Ureter (tissue), 1 donor: ENCODE measurements at regions not wholly inside any gene's neighbourhood (a gene's known extent, or its start where the extent isn't known, plus 50 kb on each side); places are given as distances from the start of the nearest gene placed in this dataset.

ENCODE experiments used
- DNase-seq: peaks from one replicate; pipeline ENCODE4 v3.0.0-alpha.2; 2020; ENCODE audit warnings: low spot score
- donor health status: DM: yes; HTN: yes; CAD: no.

GRCh38 chr2:120828829-120829632 lies 93.4 kb downstream of the GLI2 start:
- DNase-seq = no peak

GRCh38 chr2:120829633-120830025 lies 94.0 kb downstream of the GLI2 start:
- no peak for DNase-seq

DNA sequence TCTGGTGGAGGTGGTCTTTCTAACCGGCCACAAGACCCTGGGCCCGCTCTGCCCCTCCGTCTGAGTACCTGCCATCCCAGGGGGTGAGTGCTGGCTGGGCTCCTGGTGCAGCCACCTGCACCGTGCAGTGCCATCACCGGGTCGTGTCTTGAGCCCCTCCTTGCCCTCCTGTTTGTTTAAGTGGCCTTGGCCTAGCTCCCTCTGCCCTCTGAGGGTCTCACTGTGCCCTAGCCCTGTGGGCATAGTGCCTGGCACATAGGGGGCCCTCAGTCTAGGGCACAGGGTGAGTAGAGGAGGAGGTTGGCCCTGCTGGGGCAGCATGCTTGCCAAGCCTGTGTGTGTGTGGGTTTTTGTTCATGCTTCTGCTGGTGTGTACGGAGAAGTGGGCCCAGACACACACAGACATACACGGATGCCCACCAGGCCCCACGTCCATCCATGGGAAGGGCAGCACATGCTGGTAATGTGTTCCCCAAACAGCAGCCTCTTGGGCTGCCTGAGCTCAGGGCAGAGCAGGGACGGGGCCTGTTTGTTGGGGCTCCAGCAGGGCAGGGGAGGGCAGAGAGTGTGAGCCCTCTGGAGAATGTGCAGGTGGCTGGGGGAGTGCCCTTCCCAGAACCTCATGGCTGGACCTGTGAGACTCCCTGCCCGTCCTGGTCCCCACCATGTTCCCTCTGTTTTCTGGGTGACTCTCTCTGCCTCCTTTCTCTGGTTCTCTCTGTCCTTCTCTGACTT lies 94.6 kb downstream of the GLI2 start:
- DNase-seq = no peak

GRCh38 chr2:120831086-120831485 lies 95.4 kb downstream of the GLI2 start:
- no peak for DNase-seq

GRCh38 chr2:120831891-120832290 lies 96.2 kb downstream of the GLI2 start:
- DNase-seq = no peak

GRCh38 chr2:120832296-120833070 lies 96.8 kb downstream of the GLI2 start:
- no peak for DNase-seq

DNA sequence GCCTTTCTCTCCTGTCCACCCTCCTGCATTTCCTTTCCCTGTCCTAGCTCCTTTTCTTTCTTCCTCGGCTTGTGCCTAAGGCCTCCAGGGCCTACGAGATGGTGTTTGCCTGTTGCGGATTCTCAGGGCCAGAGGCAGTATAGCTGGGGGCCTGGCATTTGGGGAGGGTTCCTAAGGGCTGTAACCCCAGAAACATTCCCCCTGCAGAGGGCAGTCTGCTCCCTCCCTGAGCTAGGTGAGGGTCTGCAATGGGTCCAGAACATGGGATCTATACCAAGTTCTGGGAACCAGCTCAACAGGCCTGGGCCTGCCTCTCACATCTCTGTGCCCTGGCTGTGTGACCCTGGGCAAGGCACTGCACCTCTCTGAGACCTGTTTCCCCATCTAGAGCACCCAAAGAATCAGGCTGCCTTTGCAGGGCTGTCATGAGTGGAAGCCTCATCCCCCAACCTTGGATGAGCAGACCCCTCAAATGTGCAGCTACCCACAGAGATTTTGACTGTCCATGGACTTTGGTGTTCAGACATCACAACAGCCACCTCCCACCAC lies 97.5 kb downstream of the GLI2 start:
- no peak for DNase-seq

GRCh38 chr2:120834206-120834605 lies 98.5 kb downstream of the GLI2 start:
- DNase-seq = no peak

- no peak for DNase-seq
These were observed 100.6 kb downstream of the GLI2 start for GRCh38 chr2:120836281-120836680.

- DNase-seq = no peak
These were observed 105.3 kb downstream of the GLI2 start for GRCh38 chr2:120840795-120841487.

DNA sequence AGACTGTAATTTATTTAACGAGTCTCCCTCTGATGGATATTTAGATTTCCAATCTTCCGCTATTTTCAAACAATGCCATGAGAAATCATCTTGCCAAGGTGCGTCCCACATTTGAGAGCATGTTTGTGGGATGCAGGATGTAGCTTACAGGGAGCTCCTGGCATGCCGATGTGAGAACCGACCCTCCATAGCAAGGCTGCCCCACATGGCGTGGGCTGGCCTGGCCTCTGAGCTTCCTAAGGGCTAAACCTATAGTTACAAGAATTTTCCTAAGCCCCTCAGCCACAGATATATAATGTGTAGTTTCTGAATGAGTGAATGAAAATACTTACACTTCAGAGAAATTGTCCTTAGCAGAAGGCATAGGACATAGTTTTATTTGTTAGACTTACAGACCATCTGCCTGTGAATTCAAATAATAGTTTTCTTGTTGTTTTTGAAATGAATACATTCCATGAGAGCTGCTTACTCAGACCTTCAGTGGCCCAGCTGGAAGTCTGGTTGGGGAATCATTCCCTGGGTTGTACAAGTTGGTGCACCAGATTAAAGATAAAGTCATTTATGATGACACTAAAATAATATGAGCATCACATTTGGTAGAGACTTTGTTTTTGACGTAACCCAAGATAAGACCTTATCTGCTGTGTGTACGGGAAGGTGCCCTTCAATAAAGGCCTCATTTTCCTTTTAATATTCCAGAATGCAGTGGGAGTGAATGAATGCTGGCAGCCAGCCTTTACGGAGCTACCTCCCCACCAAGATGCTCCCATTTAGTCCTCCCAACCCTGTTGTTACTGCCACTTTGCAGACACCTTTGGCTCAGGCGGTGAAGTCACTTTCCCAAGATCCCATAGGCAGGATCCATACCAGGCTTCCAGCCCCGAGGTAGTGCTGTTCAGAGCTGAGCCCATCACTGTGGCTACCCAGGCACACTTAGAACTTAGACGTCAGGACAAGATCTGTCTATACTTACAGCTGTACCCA lies 107.1 kb downstream of the GLI2 start:
- no peak for DNase-seq

GRCh38 chr2:120844070-120844738 lies 108.5 kb downstream of the GLI2 start:
- no peak for DNase-seq

- DNase-seq = peak; percentile 71
These were observed 109.6 kb downstream of the GLI2 start for GRCh38 chr2:120845277-120845676.

DNA sequence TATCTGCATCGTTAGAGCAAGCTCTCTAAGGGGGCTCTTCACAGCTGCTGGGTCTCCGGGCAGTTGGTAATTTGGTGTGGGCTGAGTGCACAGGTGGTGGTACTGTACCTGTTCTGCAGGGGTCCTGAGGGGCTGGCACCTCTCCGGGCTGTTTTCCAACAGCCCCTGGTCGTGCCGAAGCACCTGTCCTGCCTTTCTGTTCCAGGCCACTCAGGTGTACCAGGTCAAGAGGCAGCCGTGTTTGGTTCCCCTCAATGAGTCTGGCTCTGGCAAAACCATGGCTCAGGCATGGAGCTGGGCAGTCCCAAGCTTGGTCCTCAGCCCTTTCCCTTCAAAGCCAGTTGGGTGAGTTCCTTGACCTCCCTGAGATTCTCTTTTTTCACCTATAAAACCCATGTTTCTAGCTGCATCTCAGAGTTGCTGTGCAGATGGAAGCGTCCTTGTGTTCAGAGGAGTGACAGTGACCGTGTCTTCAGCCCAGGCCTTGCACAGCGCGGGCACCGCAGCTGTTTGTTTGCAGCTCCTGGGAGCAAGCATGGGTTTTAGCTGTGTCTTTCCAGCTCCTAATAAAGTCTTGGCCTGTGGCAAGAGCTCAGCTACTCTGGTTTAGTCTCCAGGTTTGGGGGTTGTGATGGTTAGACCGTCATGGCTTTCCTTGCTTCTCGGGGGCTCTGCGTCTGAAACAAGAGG lies 110.9 kb downstream of the GLI2 start:
- no peak for DNase-seq

- no peak for DNase-seq
These were observed 112.1 kb downstream of the GLI2 start for GRCh38 chr2:120847700-120848321.

DNA sequence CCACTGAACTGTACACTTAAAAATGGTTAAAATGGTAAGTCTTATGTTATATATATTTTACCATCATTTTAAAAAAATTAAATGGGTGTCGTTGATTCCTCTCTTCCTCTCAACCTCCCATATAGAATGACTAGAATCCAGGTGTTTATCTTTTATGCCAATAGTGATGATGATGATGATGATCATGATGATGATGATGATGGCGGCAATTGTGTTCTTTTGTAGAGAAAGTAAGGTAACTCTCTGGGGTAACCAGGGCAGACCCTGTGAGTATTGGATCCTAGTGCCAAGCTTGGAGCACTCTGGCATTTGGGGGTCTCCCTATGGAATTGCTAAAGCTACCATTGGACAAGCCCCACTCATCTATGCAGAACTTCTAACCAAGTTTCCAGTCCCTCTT lies 113.6 kb downstream of the GLI2 start:
- no peak for DNase-seq

DNA sequence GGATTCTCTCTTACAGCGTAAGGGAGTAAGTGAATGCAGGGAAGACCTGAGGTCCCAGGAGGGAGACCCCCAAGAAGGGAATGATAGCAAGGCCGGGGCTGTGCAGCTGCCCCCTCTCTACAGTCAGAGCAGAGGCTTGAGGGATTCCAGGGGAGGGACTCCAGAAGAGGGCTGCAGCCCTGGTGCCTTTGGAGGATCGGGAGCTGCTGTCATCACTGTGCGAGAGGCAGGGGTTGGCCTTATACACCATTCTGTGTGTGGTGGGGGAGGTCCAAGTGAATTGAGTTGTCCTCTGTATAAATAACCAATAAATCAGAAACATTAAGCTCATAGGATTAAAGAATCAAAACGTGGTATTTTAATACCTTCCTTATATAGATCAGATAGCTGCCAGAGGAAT lies 114.9 kb downstream of the GLI2 start:
- no peak for DNase-seq

DNA sequence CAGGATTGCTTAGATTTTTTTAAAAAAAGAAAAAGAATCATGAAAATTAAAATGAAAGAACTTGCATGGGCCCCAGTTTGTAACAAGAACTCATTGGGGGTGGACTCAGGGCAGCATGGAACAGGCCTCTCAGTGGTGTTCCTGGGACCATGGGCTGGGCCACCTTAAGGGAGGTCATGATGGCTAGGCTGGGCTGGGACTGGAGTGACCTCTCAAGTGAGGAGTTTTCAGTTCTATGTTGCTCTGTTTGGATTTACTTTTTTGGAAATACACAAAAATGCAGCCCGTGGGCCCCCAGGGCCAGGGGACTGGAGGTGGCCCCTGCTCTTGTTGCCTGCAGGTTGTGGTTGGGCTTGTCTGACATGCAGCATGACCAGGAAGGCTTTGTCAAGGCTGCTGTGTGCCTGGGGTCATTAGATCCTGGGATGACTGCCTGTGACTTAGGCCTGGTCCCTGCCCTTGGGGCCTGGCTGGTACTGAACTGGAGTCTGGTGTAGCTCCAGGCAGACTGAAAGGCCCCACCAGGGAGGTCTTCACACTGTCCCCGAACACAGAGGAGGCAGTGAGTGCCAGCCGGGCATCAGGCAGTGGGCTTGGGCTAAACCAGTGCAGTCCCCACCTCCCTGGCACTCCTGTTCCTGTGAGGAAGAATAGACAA lies 115.6 kb downstream of the GLI2 start:
- no peak for DNase-seq
